CD4-positive, alpha-beta T cell treated with Interleukin-17A for 1 hour (primary cell): ENCODE measurements at regions not wholly inside any gene's neighbourhood (a gene's known extent, or its start where the extent isn't known, plus 50 kb on each side); places are given as distances from the start of the nearest gene placed in this dataset.

Experiments
- DNase-seq: peaks from one replicate; pipeline ENCODE4 v3.0.0-alpha.2; 2020

DNA sequence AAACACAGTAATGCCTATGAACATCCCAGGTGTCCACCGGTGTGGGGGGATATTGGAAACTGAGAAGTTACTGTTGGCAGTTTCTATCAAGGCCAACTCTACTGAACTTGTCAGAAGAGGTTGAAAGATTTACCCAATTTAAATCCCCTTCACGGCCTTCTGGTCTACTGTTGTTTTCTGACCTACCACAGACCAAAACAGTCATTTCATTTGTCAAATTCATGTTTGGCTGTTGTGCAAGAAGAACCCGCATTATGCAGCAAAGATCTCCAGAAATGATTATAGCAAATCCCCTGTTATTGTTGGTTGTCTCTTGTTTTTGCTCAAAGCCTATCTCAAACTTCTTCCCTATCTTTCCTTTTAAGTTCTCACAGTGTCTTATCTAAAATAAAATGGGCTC is 73.1 kb upstream of the MAF start:
- DNase-seq, result no peak

DNA sequence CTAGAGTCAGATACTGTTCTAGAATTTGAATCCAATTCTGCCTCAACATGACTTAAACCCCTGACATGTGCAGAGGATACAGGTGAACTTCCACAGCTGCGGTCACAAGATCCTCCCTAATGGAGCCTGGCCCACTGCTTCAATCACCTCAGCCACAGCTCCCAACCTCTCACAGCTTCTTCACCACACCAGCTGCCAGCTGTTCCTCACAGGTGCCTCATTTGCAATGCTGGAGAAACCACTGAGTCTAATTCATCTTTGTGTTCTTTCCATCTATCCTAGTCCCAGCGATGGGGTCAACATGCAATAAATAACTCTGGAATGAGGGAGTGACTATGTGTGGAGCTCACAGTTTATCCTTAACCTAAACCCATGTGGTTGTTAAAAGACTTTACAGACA is 72.0 kb upstream of the MAF start:
- no peak for DNase-seq

DNA sequence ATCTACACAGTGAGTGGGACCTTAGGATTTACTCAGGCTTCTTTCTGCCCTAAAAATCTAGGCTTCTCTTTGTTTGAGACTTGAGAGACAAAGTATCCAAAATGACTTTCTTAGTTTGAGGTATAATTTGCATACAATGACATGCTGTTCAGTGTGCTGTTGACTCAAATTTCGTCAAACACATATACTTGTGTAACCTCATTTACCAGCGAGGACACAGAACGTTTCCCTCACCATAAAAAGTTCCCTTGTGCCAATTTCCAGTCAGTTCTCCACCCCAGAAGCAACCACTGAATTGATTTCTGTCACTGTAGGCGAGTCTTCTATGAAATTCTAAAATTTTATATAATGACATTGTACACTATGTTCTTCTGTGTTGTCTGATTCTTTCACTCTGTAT is 68.0 kb upstream of the MAF start:
- DNase-seq, result no peak

DNA sequence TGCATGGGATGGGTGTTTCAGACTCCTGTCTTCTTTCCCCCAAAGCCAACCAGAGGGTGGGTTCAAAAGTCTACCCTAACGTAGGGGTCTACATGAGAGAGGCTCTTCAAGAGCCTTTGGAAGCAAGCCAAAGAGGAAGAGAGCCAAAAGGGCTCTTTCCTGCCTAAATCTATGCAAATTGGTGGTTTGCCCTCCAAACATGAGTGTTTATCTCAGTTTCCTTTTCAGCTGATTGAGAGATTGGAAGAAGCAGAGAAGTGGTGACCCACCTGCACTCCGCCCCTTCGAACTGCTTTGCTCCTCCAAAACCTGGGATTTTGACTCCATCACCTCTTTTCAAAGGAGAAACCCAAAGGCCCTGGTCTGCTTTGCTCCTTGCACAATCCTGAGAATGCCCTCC is 65.4 kb upstream of the MAF start:
- no peak for DNase-seq

DNA sequence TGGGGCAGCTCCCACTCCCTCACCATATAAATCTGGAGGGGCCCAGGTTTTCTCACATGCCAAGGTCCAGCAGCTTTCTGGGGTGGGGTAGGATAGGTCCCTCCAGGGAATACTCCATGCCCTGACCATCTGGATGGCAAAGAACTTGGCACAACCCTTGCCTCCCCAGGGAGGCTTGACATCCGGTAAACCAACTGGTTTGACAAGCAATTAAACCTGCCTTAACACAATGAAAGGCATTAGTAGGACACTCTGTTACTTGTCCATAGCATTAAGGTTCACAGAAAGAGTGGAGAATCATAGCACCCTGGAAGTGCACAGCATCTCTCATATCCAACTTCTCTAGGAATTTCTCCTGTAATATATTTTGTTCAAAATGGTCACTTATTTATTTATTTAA is 63.9 kb upstream of the MAF start:
- DNase-seq, result no peak

DNA sequence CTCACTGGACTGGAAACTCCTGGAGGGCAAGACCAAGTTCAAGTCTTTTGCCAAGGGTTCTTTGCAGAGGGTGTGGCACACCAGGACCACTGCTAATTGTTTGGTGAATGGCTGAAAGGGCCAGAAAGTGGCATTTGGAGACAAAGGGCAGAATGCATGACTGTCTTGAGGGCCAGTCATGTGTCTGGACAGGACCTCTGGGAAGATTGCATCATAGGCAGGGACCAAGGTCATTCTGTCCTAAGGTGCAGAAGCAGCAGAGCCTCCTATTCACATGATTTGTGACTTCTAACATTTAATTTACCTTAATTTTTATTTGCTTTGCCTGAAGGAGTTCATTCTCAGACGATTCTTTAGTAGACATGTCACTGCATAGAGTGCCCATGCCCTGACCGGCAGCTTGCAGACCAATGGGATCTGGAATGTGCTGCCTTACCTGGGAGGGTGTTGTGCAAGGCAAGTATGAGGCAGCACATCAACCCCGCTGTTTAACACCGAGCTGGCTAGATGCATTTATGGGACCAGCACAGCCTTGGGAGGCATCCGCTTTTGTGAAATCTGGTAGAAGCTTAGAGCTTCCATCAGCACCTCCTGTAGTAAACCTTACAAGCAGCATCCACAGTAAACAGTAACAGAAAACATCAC is 62.3 kb upstream of the MAF start:
- no peak for DNase-seq

DNA sequence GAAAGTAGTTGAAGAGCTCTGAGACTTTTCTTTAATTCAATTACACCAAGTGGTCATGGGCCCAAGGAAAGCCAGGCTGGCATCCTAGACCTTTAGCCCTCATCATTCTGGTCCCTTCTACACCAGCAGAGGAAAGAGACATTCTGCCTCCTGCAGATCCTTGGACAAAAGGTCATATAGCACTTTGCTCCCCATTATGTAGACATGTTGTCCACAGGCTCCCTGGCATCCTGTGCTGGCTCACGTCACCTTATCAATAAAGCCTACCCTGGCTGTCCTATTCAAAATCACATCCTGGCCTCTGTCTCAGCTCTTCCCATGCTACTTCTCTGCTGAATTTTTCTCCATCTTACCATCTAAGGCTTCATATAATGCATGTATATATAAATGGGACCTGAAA is 61.6 kb upstream of the MAF start:
- DNase-seq, result no peak

DNA sequence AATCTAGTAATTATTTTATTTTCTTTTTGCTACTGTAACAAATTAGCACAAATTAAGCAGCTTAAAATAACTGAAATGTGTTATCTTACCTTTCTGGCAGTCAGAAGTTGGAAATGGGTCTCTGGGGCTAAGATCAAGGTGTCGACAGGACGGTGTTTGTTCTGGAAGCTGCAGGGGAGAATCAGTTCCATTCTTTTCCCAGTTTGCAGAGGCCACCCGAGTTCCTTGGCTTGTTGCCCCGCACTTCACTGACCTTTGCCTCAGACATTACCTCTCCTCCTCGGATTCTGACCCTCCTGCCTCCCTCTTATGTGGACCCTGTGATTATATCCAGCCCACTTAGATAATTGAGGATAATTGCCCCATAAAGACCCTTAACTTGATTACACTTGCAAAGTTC is 61.0 kb upstream of the MAF start:
- no peak for DNase-seq

DNA sequence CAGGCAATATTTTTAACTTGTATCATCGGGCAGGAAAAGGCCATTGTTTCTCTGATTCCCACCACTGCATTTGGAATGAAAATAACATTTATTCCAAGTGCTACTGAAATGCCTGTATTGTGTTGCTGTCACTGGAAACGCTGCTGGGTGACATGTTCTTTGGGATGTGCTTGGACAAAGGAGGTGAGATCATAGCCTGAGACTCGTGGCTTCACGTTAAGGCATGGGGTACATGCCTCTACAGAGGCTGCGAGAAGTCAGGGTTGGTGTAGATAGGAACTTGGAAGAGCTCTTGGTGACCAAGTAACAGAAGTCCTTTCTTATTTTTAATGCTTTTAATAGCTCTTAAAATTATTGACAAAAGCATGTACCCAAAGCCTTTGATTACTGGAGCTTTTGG is 58.8 kb upstream of the MAF start:
- DNase-seq, result no peak

DNA sequence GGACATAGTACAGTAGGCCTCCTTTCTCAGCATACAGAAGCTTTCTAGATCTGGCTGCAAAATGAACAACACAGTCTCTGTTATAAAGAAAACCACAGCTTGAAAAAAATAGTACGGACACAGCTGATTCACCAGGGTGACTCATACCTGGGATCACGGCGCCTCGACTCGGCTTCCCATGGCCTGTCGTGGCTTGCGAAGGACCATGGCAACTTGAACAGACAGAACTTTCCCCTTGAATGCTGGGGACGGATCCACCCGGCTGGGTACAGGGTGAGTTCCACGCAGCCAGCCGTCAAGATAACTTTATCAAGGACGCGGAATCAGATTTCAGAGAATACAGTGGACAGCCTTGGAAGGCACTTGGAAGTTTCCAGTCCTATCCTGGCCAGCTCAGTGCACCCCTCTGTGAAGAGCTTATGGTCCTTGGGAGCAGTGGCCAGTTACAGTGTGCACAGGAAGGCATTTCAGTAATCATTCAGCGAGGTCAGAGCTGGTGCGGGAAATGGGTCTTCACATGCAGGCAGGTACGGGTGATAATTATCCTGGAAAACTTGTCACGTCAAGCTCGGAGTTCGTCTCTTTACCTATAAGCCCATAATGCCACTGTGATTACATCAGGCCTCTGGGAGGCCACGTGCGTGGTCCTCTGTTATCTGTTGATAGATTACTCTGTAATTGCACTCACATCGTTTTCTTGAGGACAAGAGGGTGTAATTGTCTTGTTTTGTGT is 57.9 kb upstream of the MAF start:
- DNase-seq, result no peak

DNA sequence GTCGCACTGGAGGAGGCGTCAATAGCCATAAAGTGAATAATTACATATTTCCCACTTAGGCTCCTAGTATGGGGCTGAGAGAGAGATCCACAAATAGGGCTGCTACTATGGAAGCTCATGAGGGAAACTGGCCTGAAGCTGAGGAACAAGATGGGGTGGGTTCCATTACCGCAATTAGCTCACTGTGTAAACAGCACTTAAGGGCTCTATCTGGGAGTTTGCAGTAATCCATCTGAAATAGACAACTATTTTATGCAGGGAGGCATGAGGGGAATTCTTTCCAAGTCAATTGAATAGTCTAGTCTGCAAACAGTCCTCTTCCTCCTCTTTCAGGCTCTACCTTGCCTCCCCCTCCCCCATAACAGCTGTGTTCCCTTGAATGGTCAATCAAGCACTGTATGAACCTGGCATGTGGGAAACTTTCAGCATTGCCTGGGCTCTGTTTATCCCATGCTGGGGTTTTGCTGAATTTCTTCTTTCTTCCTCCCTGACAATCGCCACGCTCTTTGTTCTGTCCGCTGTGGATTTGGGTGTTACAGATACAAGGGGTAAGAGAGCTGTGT is 56.1 kb upstream of the MAF start:
- no peak for DNase-seq

DNA sequence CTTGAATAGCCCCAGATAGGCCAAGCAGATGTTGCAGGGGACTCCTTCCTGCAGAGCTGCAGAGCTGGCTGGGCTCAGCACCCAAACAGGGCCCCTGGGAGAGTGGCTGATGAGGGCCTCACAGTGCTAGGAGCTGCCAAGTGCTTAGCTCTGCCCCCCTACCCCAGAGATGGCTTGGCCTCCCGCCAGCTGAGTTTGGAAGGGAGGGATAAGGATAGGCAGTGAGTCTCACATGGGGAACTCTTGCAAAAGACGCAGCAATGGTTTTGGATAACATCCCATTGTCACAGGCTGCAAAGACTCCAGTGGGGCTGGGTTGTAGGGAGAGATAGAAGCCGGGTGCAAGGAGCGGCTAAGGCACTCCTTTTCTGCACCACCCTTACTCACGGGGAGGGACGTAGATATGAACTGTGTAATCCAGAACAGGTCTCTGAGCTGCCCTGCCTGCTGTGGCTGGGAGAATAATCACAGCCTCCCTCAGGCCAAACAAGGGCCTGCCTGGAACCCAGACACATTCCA is 52.9 kb upstream of the MAF start:
- no peak for DNase-seq

DNA sequence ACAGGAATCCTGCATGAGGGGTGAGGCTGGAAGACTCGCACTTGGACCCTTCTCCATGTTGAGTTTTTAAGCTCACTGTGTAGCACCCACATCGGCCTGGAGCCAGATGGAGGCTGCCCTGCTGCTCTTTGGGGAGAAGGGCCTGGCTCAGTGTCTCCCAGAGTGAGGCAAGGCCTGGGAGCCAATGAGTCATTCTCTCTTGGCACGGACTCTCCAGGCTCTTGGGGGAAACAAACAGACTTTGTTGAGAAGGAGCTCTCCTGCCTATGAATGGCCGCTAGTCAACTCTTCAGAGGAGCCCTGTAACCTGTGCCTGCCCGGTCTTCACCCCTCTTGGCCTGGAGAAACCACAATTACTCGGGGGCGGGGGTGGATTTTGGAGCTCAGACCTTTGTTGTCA is 50.8 kb upstream of the MAF start:
- no peak for DNase-seq
